ENCODE measurements at regions not wholly inside any gene's neighbourhood (a gene's known extent, or its start where the extent isn't known, plus 50 kb on each side); places are given as distances from the start of the nearest gene placed in this dataset.

GRCh38 chr2:200221055-200221955 lies 85.2 kb upstream of the SPATS2L start:
- H2AFZ ChIP-seq (ENCODE audit: insufficient read depth, low read length, poor library complexity) = no peak overlapping the region
- DNase-seq = no peak
- H3K27ac ChIP-seq (ENCODE audit: low read depth, low read length) = no peak overlapping the region
- no peak overlapping the region for H3K23ac ChIP-seq (ENCODE audit: low read length)
- WGBS (ENCODE audit: extremely low coverage, insufficient coverage, insufficient read length) = no CpG with 5 or more reads among the region's 4 CpGs
- peaks cover 0 to 2% of the 10 kb centered on the region in 2 experiments for H3K4me1 ChIP-seq (ENCODE audit: control insufficient read depth in 1 of 2, insufficient read depth in 2 of 2, low read length in 2 of 2)
- H3K9ac ChIP-seq (ENCODE audit: low read length) = no peak overlapping the region
- no peaks in the 10 kb centered on the region for H3K9me3 ChIP-seq (ENCODE audit: insufficient read depth, low read depth, low read length)
- H3K4ac ChIP-seq (ENCODE audit: low read depth, low read length) = no peak overlapping the region
- no peak overlapping the region for H4K12ac ChIP-seq (ENCODE audit: low read depth, low read length)
- no peak overlapping the region for H3K18ac ChIP-seq (ENCODE audit: low read length)
- H3K36me3 ChIP-seq (ENCODE audit: control insufficient read depth in 1 of 2, insufficient read depth in 2 of 2, low read length in 2 of 2) = no peaks in the 10 kb centered on the region
- H2BK12ac ChIP-seq (ENCODE audit: low read length) = no peak overlapping the region
- H3K27me3 ChIP-seq (ENCODE audit: insufficient read depth, low read length) = no peaks in the 10 kb centered on the region
- no peak overlapping the region for H3K4me2 ChIP-seq (ENCODE audit: low read length)
- no peak overlapping the region for H4K91ac ChIP-seq (ENCODE audit: low read depth, low read length)
- no peaks in the 10 kb centered on the region for H3K79me1 ChIP-seq (ENCODE audit: low read length)
- H2BK5ac ChIP-seq (ENCODE audit: low read depth, low read length, poor library complexity) = no peak overlapping the region
- H2AK5ac ChIP-seq (ENCODE audit: low read length) = no peak overlapping the region
- H2BK120ac ChIP-seq (ENCODE audit: insufficient read depth, low read length, poor library complexity) = no peak overlapping the region
- no peak overlapping the region for H3K4me3 ChIP-seq (ENCODE audit: low read depth, low read length)
- no peak overlapping the region for H4K8ac ChIP-seq (ENCODE audit: low read depth, low read length)
- H3K14ac ChIP-seq (ENCODE audit: low read length) = no peak overlapping the region
- no peaks in the 10 kb centered on the region for H3K79me2 ChIP-seq (ENCODE audit: control insufficient read depth, insufficient read depth, low read length, poor library complexity)

- no peaks in the 10 kb centered on the region for H3K36me3 ChIP-seq (ENCODE audit: control insufficient read depth in 1 of 2, insufficient read depth in 2 of 2, low read length in 2 of 2)
- H3K23ac ChIP-seq (ENCODE audit: low read length) = no peak overlapping the region
- H3K9me3 ChIP-seq (ENCODE audit: insufficient read depth, low read depth, low read length) = no peaks in the 10 kb centered on the region
- H3K9ac ChIP-seq (ENCODE audit: low read length) = no peak overlapping the region
- no peaks in the 10 kb centered on the region for H3K79me1 ChIP-seq (ENCODE audit: low read length)
- H3K79me2 ChIP-seq (ENCODE audit: control insufficient read depth, insufficient read depth, low read length, poor library complexity) = no peaks in the 10 kb centered on the region
- H2AK5ac ChIP-seq (ENCODE audit: low read length) = no peak overlapping the region
- WGBS (ENCODE audit: extremely low coverage, insufficient coverage, insufficient read length) = no CpG with 5 or more reads among the region's 7 CpGs
- no peak overlapping the region for H4K8ac ChIP-seq (ENCODE audit: low read depth, low read length)
- H3K4me1 ChIP-seq (ENCODE audit: control insufficient read depth in 1 of 2, insufficient read depth in 2 of 2, low read length in 2 of 2) = no peaks in the 10 kb centered on the region
- no peak overlapping the region for H4K12ac ChIP-seq (ENCODE audit: low read depth, low read length)
- H3K4me2 ChIP-seq (ENCODE audit: low read length) = no peak overlapping the region
- no peak overlapping the region for H3K18ac ChIP-seq (ENCODE audit: low read length)
- no peak overlapping the region for H3K27ac ChIP-seq (ENCODE audit: low read depth, low read length)
- no peak overlapping the region for H3K14ac ChIP-seq (ENCODE audit: low read length)
- H3K4ac ChIP-seq (ENCODE audit: low read depth, low read length) = no peak overlapping the region
- H2BK5ac ChIP-seq (ENCODE audit: low read depth, low read length, poor library complexity) = no peak overlapping the region
- no peak overlapping the region for H2BK12ac ChIP-seq (ENCODE audit: low read length)
- no peak for DNase-seq
- no peak overlapping the region for H4K91ac ChIP-seq (ENCODE audit: low read depth, low read length)
- no peak overlapping the region for H2AFZ ChIP-seq (ENCODE audit: insufficient read depth, low read length, poor library complexity)
- no peak overlapping the region for H2BK120ac ChIP-seq (ENCODE audit: insufficient read depth, low read length, poor library complexity)
- no peak overlapping the region for H3K4me3 ChIP-seq (ENCODE audit: low read depth, low read length)
- no peaks in the 10 kb centered on the region for H3K27me3 ChIP-seq (ENCODE audit: insufficient read depth, low read length)
Observed at GRCh38 chr2:200222791-200223190, 83.7 kb upstream of the SPATS2L start.

- no peak for DNase-seq
- Histone ChIP-seq H3K79me2 (ENCODE audit: control insufficient read depth, insufficient read depth, low read length, poor library complexity) (no peaks in the 10 kb centered on the region), H2BK120ac (ENCODE audit: insufficient read depth, low read length, poor library complexity) (no peak overlapping the region), H3K9me3 (ENCODE audit: insufficient read depth, low read depth, low read length) (no peaks in the 10 kb centered on the region), H3K36me3 (ENCODE audit: control insufficient read depth in 1 of 2, insufficient read depth in 2 of 2, low read length in 2 of 2) (no peaks in the 10 kb centered on the region), H3K18ac (ENCODE audit: low read length) (no peak overlapping the region), H3K79me1 (ENCODE audit: low read length) (no peaks in the 10 kb centered on the region), H3K23ac (ENCODE audit: low read length) (peak overlapping the region; percentile 46), H4K91ac (ENCODE audit: low read depth, low read length) (no peak overlapping the region), H2AK5ac (ENCODE audit: low read length) (no peak overlapping the region), H2BK12ac (ENCODE audit: low read length) (no peak overlapping the region), H3K27me3 (ENCODE audit: insufficient read depth, low read length) (no peaks in the 10 kb centered on the region), H3K4me3 (ENCODE audit: low read depth, low read length) (no peak overlapping the region), H3K27ac (ENCODE audit: low read depth, low read length) (no peak overlapping the region), H3K4me2 (ENCODE audit: low read length) (no peak overlapping the region), H3K4ac (ENCODE audit: low read depth, low read length) (no peak overlapping the region), H2AFZ (ENCODE audit: insufficient read depth, low read length, poor library complexity) (no peak overlapping the region), H2BK5ac (ENCODE audit: low read depth, low read length, poor library complexity) (no peak overlapping the region), H3K4me1 (ENCODE audit: control insufficient read depth in 1 of 2, insufficient read depth in 2 of 2, low read length in 2 of 2) (no peaks in the 10 kb centered on the region), H4K8ac (ENCODE audit: low read depth, low read length) (no peak overlapping the region), H3K14ac (ENCODE audit: low read length) (no peak overlapping the region), H4K12ac (ENCODE audit: low read depth, low read length) (no peak overlapping the region), H3K9ac (ENCODE audit: low read length) (no peak overlapping the region)
- WGBS (ENCODE audit: extremely low coverage, insufficient coverage, insufficient read length) = no CpG with 5 or more reads among the region's 3 CpGs
Observed at GRCh38 chr2:200223205-200223784, 83.2 kb upstream of the SPATS2L start.

- H3K4me1 ChIP-seq (ENCODE audit: control insufficient read depth in 1 of 2, insufficient read depth in 2 of 2, low read length in 2 of 2) = no peaks in the 10 kb centered on the region
- H2AFZ ChIP-seq (ENCODE audit: insufficient read depth, low read length, poor library complexity) = no peak overlapping the region
- H3K27me3 ChIP-seq (ENCODE audit: insufficient read depth, low read length) = no peaks in the 10 kb centered on the region
- no peak overlapping the region for H4K91ac ChIP-seq (ENCODE audit: low read depth, low read length)
- no peaks in the 10 kb centered on the region for H3K79me2 ChIP-seq (ENCODE audit: control insufficient read depth, insufficient read depth, low read length, poor library complexity)
- H3K79me1 ChIP-seq (ENCODE audit: low read length) = no peaks in the 10 kb centered on the region
- no peak overlapping the region for H3K9ac ChIP-seq (ENCODE audit: low read length)
- H2BK12ac ChIP-seq (ENCODE audit: low read length) = no peak overlapping the region
- WGBS (ENCODE audit: extremely low coverage, insufficient coverage, insufficient read length) = no CpG with 5 or more reads among the region's 5 CpGs
- no peak overlapping the region for H3K23ac ChIP-seq (ENCODE audit: low read length)
- no peak overlapping the region for H2BK120ac ChIP-seq (ENCODE audit: insufficient read depth, low read length, poor library complexity)
- H3K4ac ChIP-seq (ENCODE audit: low read depth, low read length) = no peak overlapping the region
- H4K12ac ChIP-seq (ENCODE audit: low read depth, low read length) = no peak overlapping the region
- no peak overlapping the region for H3K4me3 ChIP-seq (ENCODE audit: low read depth, low read length)
- no peak overlapping the region for H4K8ac ChIP-seq (ENCODE audit: low read depth, low read length)
- H2BK5ac ChIP-seq (ENCODE audit: low read depth, low read length, poor library complexity) = no peak overlapping the region
- no peak overlapping the region for H3K18ac ChIP-seq (ENCODE audit: low read length)
- H2AK5ac ChIP-seq (ENCODE audit: low read length) = no peak overlapping the region
- DNase-seq = no peak
- H3K36me3 ChIP-seq (ENCODE audit: control insufficient read depth in 1 of 2, insufficient read depth in 2 of 2, low read length in 2 of 2) = no peaks in the 10 kb centered on the region
- H3K14ac ChIP-seq (ENCODE audit: low read length) = no peak overlapping the region
- no peak overlapping the region for H3K4me2 ChIP-seq (ENCODE audit: low read length)
- H3K27ac ChIP-seq (ENCODE audit: low read depth, low read length) = no peak overlapping the region
- no peaks in the 10 kb centered on the region for H3K9me3 ChIP-seq (ENCODE audit: insufficient read depth, low read depth, low read length)
Observed at GRCh38 chr2:200225951-200226350, 80.5 kb upstream of the SPATS2L start.
